BJ (cell line): ENCODE measurements at regions not wholly inside any gene's neighbourhood (a gene's known extent, or its start where the extent isn't known, plus 50 kb on each side); places are given as distances from the start of the nearest gene placed in this dataset.

Experiments
- CTCF ChIA-PET: fragments of 350-600 bp; formaldehyde crosslinking; extraction: SDS; loops from one replicate; lab custom pipeline; 2021; ENCODE audit warnings: antibody characterized with exemption, inconsistent platforms; lab: Yijun Ruan, JAX
- POLR2A ChIA-PET: fragments of 300-600 bp; sonication (Branson Sonifier 250); formaldehyde crosslinking; extraction: SDS; loops from one replicate; lab custom pipeline; 2021; ENCODE audit warnings: antibody characterized with exemption; lab: Charles Lee
- DNase-seq: peaks from one replicate; pipeline ENCODE4 v3.0.0-alpha.2; 2011; ENCODE audit warnings: low read depth
- H3K27me3 ChIP-seq: 2 replicates; pipeline ENCODE4 v1.6.0; 2011; ENCODE audit warnings: low read length; ENCODE audit not compliant: control insufficient read depth, insufficient read depth
- H3K36me3 ChIP-seq: 2 replicates; pipeline ENCODE4 v1.5.1; 2011; ENCODE audit warnings: low read length; ENCODE audit not compliant: control insufficient read depth, insufficient read depth
- H3K4me3 ChIP-seq: 2 replicates; pipeline ENCODE4 v1.5.1; 2011; ENCODE audit warnings: low read depth, mild to moderate bottlenecking, control low read depth, low read length
- TF ChIP-seq, protein P1 (sequence below): IDR thresholded peaks from 2 replicates; pipeline ENCODE4 v1.5.1; 2011; ENCODE audit warnings: low read depth, mild to moderate bottlenecking, control low read depth, inconsistent platforms, low read length, moderate library complexity; ENCODE audit not compliant: insufficient read depth

DNA sequence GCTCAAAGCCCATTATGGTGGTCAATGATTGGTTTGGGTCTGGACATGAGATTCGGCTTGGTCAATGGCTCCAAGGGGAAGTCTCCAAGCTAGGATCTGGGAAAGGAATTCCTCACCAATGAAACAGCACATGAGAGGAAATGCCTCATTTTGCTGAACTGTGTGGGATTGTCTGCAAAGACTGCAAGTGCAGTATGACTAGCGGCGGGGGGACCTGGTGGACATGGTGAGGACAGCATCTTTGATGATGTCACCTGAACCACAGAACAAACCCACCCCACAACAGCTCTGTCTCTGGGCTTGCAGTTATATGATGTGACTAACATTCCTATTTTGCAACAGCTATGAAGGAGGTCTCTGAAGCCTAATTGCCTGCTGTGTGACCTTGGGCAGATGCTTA is 50.6 kb upstream of the NKD1 start:
- ChIA-PET CTCF (interaction anchor here (0.7 kb wide), 1 partner anchor 9 kb away, joined by 4 read pairs; no protein-coding TSS in a partner anchor), POLR2A (interaction anchor here (0.6 kb wide), 1 partner anchor 196 kb away, joined by 5 read pairs; the partner anchor contains the start of gene NOD2)
- H3K4me3 ChIP-seq: no peak overlapping the region
- peak; percentile 26 for DNase-seq
- no peaks in the 10 kb centered on the region for H3K36me3 ChIP-seq
- H3K27me3 ChIP-seq: no peaks in the 10 kb centered on the region
- TF ChIP-seq, protein P1, sequence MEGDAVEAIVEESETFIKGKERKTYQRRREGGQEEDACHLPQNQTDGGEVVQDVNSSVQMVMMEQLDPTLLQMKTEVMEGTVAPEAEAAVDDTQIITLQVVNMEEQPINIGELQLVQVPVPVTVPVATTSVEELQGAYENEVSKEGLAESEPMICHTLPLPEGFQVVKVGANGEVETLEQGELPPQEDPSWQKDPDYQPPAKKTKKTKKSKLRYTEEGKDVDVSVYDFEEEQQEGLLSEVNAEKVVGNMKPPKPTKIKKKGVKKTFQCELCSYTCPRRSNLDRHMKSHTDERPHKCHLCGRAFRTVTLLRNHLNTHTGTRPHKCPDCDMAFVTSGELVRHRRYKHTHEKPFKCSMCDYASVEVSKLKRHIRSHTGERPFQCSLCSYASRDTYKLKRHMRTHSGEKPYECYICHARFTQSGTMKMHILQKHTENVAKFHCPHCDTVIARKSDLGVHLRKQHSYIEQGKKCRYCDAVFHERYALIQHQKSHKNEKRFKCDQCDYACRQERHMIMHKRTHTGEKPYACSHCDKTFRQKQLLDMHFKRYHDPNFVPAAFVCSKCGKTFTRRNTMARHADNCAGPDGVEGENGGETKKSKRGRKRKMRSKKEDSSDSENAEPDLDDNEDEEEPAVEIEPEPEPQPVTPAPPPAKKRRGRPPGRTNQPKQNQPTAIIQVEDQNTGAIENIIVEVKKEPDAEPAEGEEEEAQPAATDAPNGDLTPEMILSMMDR: no peak

DNA sequence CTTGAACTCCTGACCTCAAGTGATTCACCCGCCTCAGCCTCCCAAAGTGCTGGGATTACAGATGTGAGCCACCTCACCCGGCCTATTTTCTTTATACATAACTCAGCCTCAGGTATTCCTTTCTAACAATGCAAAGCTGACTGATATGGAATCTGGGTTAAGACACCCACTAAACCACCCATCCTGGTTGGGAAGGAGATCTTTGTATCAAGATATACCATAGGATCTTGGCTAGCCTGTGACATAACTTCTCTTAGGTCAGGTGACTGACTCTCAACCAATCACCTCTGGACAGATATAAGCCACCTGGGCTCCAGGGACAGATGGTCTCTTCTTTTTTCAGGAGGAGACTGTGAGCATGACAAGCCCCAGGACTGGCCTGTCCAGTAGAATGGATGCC is 51.2 kb upstream of the NKD1 start:
- no peak overlapping the region for H3K4me3 ChIP-seq
- no peak for DNase-seq
- no peaks in the 10 kb centered on the region for H3K36me3 ChIP-seq
- ChIA-PET CTCF (interaction anchor here (0.7 kb wide), 1 partner anchor 9 kb away, joined by 4 read pairs; no protein-coding TSS in a partner anchor), POLR2A (interaction anchor here (0.6 kb wide), 1 partner anchor 197 kb away, joined by 5 read pairs; the partner anchor contains the start of gene NOD2)
- TF ChIP-seq, protein P1: no peak
- H3K27me3 ChIP-seq: no peaks in the 10 kb centered on the region

DNA sequence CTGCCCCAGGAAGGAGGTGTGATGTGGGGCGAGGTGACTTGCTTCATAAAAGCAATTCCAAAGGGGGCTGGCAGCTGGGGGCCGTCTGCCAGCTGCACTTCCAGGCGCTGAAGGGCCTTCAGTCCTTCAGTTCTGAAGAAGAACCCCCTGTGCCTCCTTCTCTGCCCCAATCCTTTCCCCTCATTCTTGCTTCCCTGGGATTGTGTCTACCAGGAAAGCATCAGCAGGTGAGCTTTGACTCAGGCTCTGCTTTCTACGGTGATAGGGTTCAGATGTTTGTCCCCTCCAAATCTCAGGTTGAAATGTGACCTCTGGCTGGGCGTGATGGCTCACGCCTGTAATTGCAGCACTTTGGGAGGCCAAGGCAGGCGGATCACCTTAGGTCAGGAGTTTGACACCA is 52.5 kb upstream of the NKD1 start:
- POLR2A ChIA-PET: no interaction called here
- DNase-seq: no peak
- no peak overlapping the region for H3K4me3 ChIP-seq
- no peaks in the 10 kb centered on the region for H3K36me3 ChIP-seq
- TF ChIP-seq, protein P1: no peak
- CTCF ChIA-PET: no interaction called here
- no peaks in the 10 kb centered on the region for H3K27me3 ChIP-seq

DNA sequence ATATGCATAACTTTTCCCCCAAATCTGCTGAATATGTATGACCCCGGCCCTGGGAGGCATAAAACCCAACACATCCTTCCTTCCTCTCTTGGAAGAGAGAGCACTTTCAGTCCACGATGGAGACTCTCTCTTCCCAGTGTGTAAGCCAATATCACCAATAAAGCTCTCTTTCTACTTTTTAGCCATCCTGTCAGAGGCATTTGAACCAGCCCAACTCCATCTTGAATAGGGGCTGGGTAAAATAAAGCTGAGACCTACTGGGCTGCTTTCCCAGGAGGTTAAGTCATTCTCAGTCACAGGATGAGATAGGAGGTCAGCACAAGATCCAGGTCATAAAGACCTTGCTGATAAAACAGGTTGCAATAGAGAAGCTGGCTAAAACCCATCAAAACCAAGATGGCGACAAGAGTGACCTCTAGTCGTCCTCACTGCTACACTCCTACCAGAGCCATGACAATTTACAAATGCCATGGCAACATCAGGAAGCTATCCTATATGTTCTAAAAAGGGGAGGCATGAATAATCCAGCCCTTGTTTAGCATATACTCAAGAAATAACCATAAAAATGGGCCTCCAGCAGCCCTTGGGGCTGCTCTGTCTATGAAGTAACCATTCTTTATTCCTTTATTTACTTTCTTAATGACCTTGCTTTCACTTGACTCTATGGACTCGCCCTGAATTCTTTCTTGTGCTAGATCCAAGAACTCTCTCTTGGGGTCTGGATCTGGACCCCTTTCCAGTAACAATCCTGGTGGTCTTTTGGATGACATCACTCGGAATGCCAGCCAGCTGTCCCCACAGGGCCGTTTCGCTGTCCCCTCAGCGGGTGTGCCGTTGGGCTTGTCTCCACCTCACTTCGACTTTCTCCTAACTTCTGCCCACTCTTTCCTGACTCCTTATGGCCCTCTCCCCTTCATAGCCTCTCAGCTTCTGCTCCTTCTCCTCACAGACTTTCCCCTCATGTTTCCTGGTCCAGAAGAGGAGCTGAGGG is 53.4 kb upstream of the NKD1 start:
- Histone ChIP-seq H3K4me3 (no peak overlapping the region), H3K27me3 (no peaks in the 10 kb centered on the region), H3K36me3 (no peaks in the 10 kb centered on the region)
- ChIA-PET CTCF (interaction anchor here (1.5 kb wide), 1 partner anchor 11 kb away, joined by 4 read pairs; no protein-coding TSS in a partner anchor), POLR2A (interaction anchor here (0.5 kb wide), 1 partner anchor 13 kb away, joined by 6 read pairs; no protein-coding TSS in a partner anchor)
- TF ChIP-seq, protein P1: no peak
- no peak for DNase-seq

DNA sequence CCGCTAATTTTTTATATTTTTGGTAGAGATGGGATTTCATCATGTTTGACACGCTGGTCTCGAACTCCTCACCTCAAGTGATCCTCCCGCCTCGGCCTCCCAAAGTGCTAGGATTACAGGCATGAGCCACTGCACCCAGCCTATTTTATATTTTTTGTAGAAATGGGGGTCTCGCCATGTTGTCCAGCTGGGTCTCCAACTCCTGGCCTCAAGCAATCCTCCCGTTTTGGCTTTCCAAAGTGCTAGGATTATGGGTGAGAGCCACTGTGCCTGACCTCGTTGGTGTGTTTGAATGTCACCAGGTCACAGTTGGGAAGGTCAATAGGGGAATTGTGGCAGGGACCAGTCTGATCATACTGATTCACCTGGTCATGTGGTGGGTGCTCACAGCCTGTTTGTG is 56.7 kb upstream of the NKD1 start:
- Histone ChIP-seq H3K27me3 (no peaks in the 10 kb centered on the region), H3K4me3 (no peak overlapping the region), H3K36me3 (no peaks in the 10 kb centered on the region)
- TF ChIP-seq, protein P1: no peak
- ChIA-PET CTCF (no interaction called here), POLR2A (no interaction called here)
- no peak for DNase-seq
